MM.1S (cell line): ENCODE measurements at regions not wholly inside any gene's neighbourhood (a gene's known extent, or its start where the extent isn't known, plus 50 kb on each side); places are given as distances from the start of the nearest gene placed in this dataset.
A peak's percentile ranks its signal among the peaks of the same experiment; 100 is the strongest.

Source experiments
- DNase-seq: peaks from one replicate; pipeline ENCODE4 v3.0.0-alpha.2; 2015
- H2AFZ ChIP-seq: fragments of 300-600 bp; sonication (generic); 2 replicates; pipeline ENCODE4 v1.6.0; 2016; ENCODE audit warnings: antibody characterized with exemption, low read length
- H3F3A ChIP-seq: fragments of 300-600 bp; sonication (generic); 2 replicates; pipeline ENCODE4 v1.6.1; 2016; ENCODE audit warnings: mild to moderate bottlenecking, antibody characterized with exemption, low read length, moderate library complexity, mixed read lengths; ENCODE audit not compliant: insufficient read depth
- H3K27ac ChIP-seq: fragments of 300-600 bp; sonication (generic); 2 replicates; pipeline ENCODE4 v1.5.1; 2016; ENCODE audit warnings: mild to moderate bottlenecking, low read length
- H3K27me3 ChIP-seq: fragments of 300-600 bp; sonication (generic); replicated peaks from 2 replicates; pipeline ENCODE4 v1.6.0; 2016; ENCODE audit warnings: low read length; ENCODE audit not compliant: insufficient read depth
- H3K36me3 ChIP-seq: fragments of 300-600 bp; sonication (generic); replicated peaks from 2 replicates; pipeline ENCODE4 v1.6.1; 2016; ENCODE audit warnings: mild to moderate bottlenecking, low read length, mixed read lengths; ENCODE audit not compliant: insufficient read depth
- H3K4me1 ChIP-seq: fragments of 300-600 bp; sonication (generic); 2 replicates; pipeline ENCODE4 v1.6.1; 2016; ENCODE audit warnings: low read length, mixed read lengths
- H3K4me2 ChIP-seq: fragments of 300-600 bp; sonication (generic); 2 replicates; pipeline ENCODE4 v1.6.0; 2016; ENCODE audit warnings: low read depth, low read length
- H3K4me3 ChIP-seq: fragments of 300-600 bp; sonication (generic); 2 replicates; pipeline ENCODE4 v1.5.1; 2016; ENCODE audit warnings: low read length, mixed read lengths
- H3K79me2 ChIP-seq: fragments of 300-600 bp; sonication (generic); 2 replicates; pipeline ENCODE4 v1.6.1; 2016; ENCODE audit warnings: mixed run types, low read length, mixed read lengths
- H3K9ac ChIP-seq: fragments of 300-600 bp; sonication (generic); 2 replicates; pipeline ENCODE4 v1.6.1; 2016; ENCODE audit warnings: low read length, mixed read lengths
- H3K9me2 ChIP-seq: fragments of 300-600 bp; sonication (generic); replicated peaks from 2 replicates; pipeline ENCODE4 v1.6.1; 2016; ENCODE audit warnings: mild to moderate bottlenecking, low read length, mixed read lengths; ENCODE audit not compliant: insufficient read depth
- H3K9me3 ChIP-seq: fragments of 300-600 bp; sonication (generic); replicated peaks from 2 replicates; pipeline ENCODE4 v1.6.1; 2016; ENCODE audit warnings: mild to moderate bottlenecking, low read length, mixed read lengths; ENCODE audit not compliant: insufficient read depth
- H4K20me1 ChIP-seq: fragments of 300-600 bp; sonication (generic); 2 replicates; pipeline ENCODE4 v1.6.1; 2016; ENCODE audit warnings: mild to moderate bottlenecking, low read length, moderate library complexity, mixed read lengths; ENCODE audit not compliant: insufficient read depth
- CTCF ChIP-seq: fragments of 300-600 bp; sonication (generic); IDR thresholded peaks from 2 replicates; pipeline ENCODE4 v1.5.1; 2016; ENCODE audit warnings: antibody characterized with exemption, low read length, mixed read lengths
- EZH2 ChIP-seq: fragments of 300-600 bp; sonication (generic); optimal IDR thresholded peaks from 2 replicates; pipeline ENCODE3; 2017; ENCODE audit warnings: low read depth, mild to moderate bottlenecking, antibody characterized with exemption, low read length, mixed read lengths
- EZH2phosphoT487 ChIP-seq: fragments of 300-600 bp; sonication (generic); IDR thresholded peaks from 2 replicates; pipeline ENCODE4 v1.6.1; 2018; ENCODE audit warnings: antibody characterized with exemption, low read length

DNA sequence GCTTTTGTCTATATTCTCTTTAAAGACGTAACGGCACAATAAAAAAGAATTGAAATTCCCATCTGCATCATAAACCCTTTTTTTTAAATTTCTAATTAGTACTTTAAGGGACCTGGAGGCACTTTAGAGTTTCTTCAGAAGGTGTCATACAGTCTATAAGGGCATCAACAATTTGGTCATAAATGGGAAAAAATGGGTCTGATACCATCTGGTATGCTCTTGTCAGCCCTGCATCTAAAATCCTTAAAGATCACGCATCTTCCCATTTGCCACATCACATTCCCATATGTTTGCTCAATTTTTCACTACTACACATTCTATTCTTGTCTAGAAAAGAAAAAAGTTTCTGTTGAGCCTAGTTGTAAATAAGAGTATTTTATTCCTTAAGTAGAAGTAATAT lies 53.8 kb downstream of the COX7C start:
- no peak for TF ChIP-seq CTCF
- TF ChIP-seq EZH2, result no peak
- no peak for TF ChIP-seq EZH2phosphoT487
- H3K27me3 ChIP-seq, result no peaks in the 10 kb centered on the region
- no peak overlapping the region for H3K27ac ChIP-seq
- DNase-seq, result no peak
- no peaks in the 10 kb centered on the region for H3K36me3 ChIP-seq
- H3K9me2 ChIP-seq, result no peaks in the 10 kb centered on the region
- no peaks in the 10 kb centered on the region for H3F3A ChIP-seq
- no peaks in the 10 kb centered on the region for H3K9me3 ChIP-seq
- no peaks in the 10 kb centered on the region for H4K20me1 ChIP-seq
- H3K4me1 ChIP-seq, result no peaks in the 10 kb centered on the region
- H3K9ac ChIP-seq, result no peak overlapping the region
- no peak overlapping the region for H3K4me2 ChIP-seq
- no peaks in the 10 kb centered on the region for H3K79me2 ChIP-seq
- H2AFZ ChIP-seq, result no peak overlapping the region
- no peak overlapping the region for H3K4me3 ChIP-seq

DNA sequence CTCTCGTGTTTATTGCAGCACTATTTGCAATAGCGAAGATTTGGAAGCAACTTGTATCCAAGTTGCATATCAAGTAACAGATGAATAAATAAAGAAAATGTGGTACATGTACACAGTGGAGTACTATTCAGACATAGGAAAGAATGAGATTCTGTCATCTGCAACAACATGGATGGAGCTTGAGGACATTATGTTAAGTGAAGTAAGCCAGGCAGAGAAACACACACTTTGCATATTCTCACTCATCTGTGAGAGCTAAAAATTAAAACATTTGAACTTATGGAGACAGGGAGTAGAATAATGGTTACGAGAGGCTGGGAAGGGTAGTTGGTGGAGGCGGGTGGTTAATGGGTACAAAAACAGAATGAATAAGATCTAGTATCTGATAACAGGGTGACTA lies 56.3 kb downstream of the COX7C start:
- no peak for DNase-seq
- Histone ChIP-seq H3F3A (no peaks in the 10 kb centered on the region), H3K79me2 (no peaks in the 10 kb centered on the region), H3K9me2 (no peaks in the 10 kb centered on the region), H3K9me3 (no peaks in the 10 kb centered on the region), H3K27me3 (no peaks in the 10 kb centered on the region), H3K4me1 (no peaks in the 10 kb centered on the region), H3K9ac (no peak overlapping the region), H3K36me3 (no peaks in the 10 kb centered on the region), H2AFZ (no peak overlapping the region), H4K20me1 (no peaks in the 10 kb centered on the region), H3K4me2 (no peak overlapping the region), H3K27ac (no peak overlapping the region), H3K4me3 (no peak overlapping the region)
- no peak for TF ChIP-seq EZH2
- TF ChIP-seq EZH2phosphoT487, result no peak
- TF ChIP-seq CTCF, result no peak

- no peak overlapping the region for H3K27ac ChIP-seq
- H3K4me3 ChIP-seq, result no peak overlapping the region
- no peaks in the 10 kb centered on the region for H3F3A ChIP-seq
- H3K9me3 ChIP-seq, result no peaks in the 10 kb centered on the region
- no peaks in the 10 kb centered on the region for H4K20me1 ChIP-seq
- H3K9ac ChIP-seq, result no peak overlapping the region
- no peaks in the 10 kb centered on the region for H3K9me2 ChIP-seq
- no peaks in the 10 kb centered on the region for H3K4me1 ChIP-seq
- no peaks in the 10 kb centered on the region for H3K36me3 ChIP-seq
- no peak for TF ChIP-seq EZH2phosphoT487
- no peaks in the 10 kb centered on the region for H3K27me3 ChIP-seq
- no peak for DNase-seq
- H2AFZ ChIP-seq, result no peak overlapping the region
- H3K79me2 ChIP-seq, result no peaks in the 10 kb centered on the region
- no peak overlapping the region for H3K4me2 ChIP-seq
These were observed 57.6 kb downstream of the COX7C start for GRCh38 chr5:86675311-86675710.

GRCh38 chr5:86679529-86679928 lies 61.8 kb downstream of the COX7C start:
- DNase-seq, result peak; percentile 39
- H3K9ac ChIP-seq, result no peak overlapping the region
- H3K4me1 ChIP-seq, result no peaks in the 10 kb centered on the region
- no peaks in the 10 kb centered on the region for H3K36me3 ChIP-seq
- no peaks in the 10 kb centered on the region for H3K27me3 ChIP-seq
- TF ChIP-seq CTCF (peak; percentile 66), EZH2 (no peak)
- H2AFZ ChIP-seq, result no peak overlapping the region
- no peak overlapping the region for H3K27ac ChIP-seq
- H3K9me2 ChIP-seq, result no peaks in the 10 kb centered on the region
- H3K4me3 ChIP-seq, result no peak overlapping the region
- no peaks in the 10 kb centered on the region for H3F3A ChIP-seq
- H3K4me2 ChIP-seq, result no peak overlapping the region
- H4K20me1 ChIP-seq, result no peaks in the 10 kb centered on the region
- no peaks in the 10 kb centered on the region for H3K9me3 ChIP-seq
- H3K79me2 ChIP-seq, result no peaks in the 10 kb centered on the region
